Trophoblast cell (in vitro differentiated cells and primary cell): ENCODE measurements at regions not wholly inside any gene's neighbourhood (a gene's known extent, or its start where the extent isn't known, plus 50 kb on each side); places are given as distances from the start of the nearest gene placed in this dataset.
A peak's percentile ranks its signal among the peaks of the same experiment; 100 is the strongest.

ENCODE experiments used
- DNase-seq, 2 donors: peaks; one replicate each; pipeline ENCODE4 v3.0.0-alpha.2; 2016
- H2AFZ ChIP-seq: 2 replicates; pipeline ENCODE4 v1.6.1; 2013; ENCODE audit warnings: low read length, moderate library complexity, mild to moderate bottlenecking; ENCODE audit not compliant: insufficient read depth, poor library complexity
- H2AK5ac ChIP-seq: 2 replicates; pipeline ENCODE4 v1.6.1; 2013; ENCODE audit warnings: mild to moderate bottlenecking, low read length
- H2BK120ac ChIP-seq: 2 replicates; pipeline ENCODE4 v1.6.1; 2013; ENCODE audit warnings: low read length, mild to moderate bottlenecking, moderate library complexity; ENCODE audit not compliant: insufficient read depth, poor library complexity
- H2BK12ac ChIP-seq: 2 replicates; pipeline ENCODE4 v1.6.1; 2013; ENCODE audit warnings: mild to moderate bottlenecking, low read length, moderate library complexity
- H2BK5ac ChIP-seq: 2 replicates; pipeline ENCODE4 v1.6.1; 2013; ENCODE audit warnings: low read length, low read depth, moderate library complexity, mild to moderate bottlenecking; ENCODE audit not compliant: poor library complexity
- H3K14ac ChIP-seq: 2 replicates; pipeline ENCODE4 v1.6.1; 2013; ENCODE audit warnings: mild to moderate bottlenecking, low read length
- H3K18ac ChIP-seq: 2 replicates; pipeline ENCODE4 v1.6.1; 2013; ENCODE audit warnings: mild to moderate bottlenecking, low read length
- H3K23ac ChIP-seq: 2 replicates; pipeline ENCODE4 v1.6.1; 2013; ENCODE audit warnings: low read length
- H3K27ac ChIP-seq: 2 replicates; pipeline ENCODE4 v1.5.1; 2013; ENCODE audit warnings: low read depth, mild to moderate bottlenecking, inconsistent platforms, low read length, moderate library complexity
- H3K27me3 ChIP-seq: 2 replicates; pipeline ENCODE4 v1.6.1; 2013; ENCODE audit warnings: inconsistent platforms, mild to moderate bottlenecking, low read length, moderate library complexity; ENCODE audit not compliant: insufficient read depth
- H3K36me3 ChIP-seq, 2 experiments: 1 replicate in 1 of 2; 2 replicates in 1 of 2; pipeline ENCODE4 v1.6.1; 2013; ENCODE audit warnings: low read length in 2 of 2, mild to moderate bottlenecking in 2 of 2, moderate library complexity in 1 of 2; ENCODE audit not compliant: insufficient read depth in 2 of 2, control insufficient read depth in 1 of 2
- H3K4ac ChIP-seq: 2 replicates; pipeline ENCODE4 v1.6.1; 2013; ENCODE audit warnings: low read depth, mild to moderate bottlenecking, low read length, moderate library complexity
- H3K4me1 ChIP-seq, 2 experiments: 1 replicate in 1 of 2; 2 replicates in 1 of 2; pipeline ENCODE4 v1.6.1; 2013; ENCODE audit warnings: low read length in 2 of 2, mild to moderate bottlenecking in 2 of 2, moderate library complexity in 1 of 2; ENCODE audit not compliant: insufficient read depth in 2 of 2, control insufficient read depth in 1 of 2
- H3K4me2 ChIP-seq: 2 replicates; pipeline ENCODE4 v1.6.1; 2013; ENCODE audit warnings: inconsistent platforms, mild to moderate bottlenecking, low read length, moderate library complexity
- H3K4me3 ChIP-seq: 2 replicates; pipeline ENCODE4 v1.5.1; 2013; ENCODE audit warnings: mild to moderate bottlenecking, low read depth, low read length, inconsistent platforms
- H3K79me1 ChIP-seq: one replicate; pipeline ENCODE4 v1.6.1; 2013; ENCODE audit warnings: low read length
- H3K79me2 ChIP-seq: 2 replicates; pipeline ENCODE4 v1.6.1; 2013; ENCODE audit warnings: low read length, mild to moderate bottlenecking; ENCODE audit not compliant: control insufficient read depth, insufficient read depth, poor library complexity
- H3K9ac ChIP-seq: 2 replicates; pipeline ENCODE4 v1.6.1; 2013; ENCODE audit warnings: mild to moderate bottlenecking, low read length
- H3K9me3 ChIP-seq: 2 replicates; pipeline ENCODE4 v1.6.1; 2013; ENCODE audit warnings: low read depth, mild to moderate bottlenecking, control low read depth, inconsistent platforms, low read length; ENCODE audit not compliant: insufficient read depth
- H4K12ac ChIP-seq: 2 replicates; pipeline ENCODE4 v1.6.1; 2013; ENCODE audit warnings: low read depth, mild to moderate bottlenecking, low read length, moderate library complexity
- H4K8ac ChIP-seq: 2 replicates; pipeline ENCODE4 v1.6.1; 2013; ENCODE audit warnings: low read depth, mild to moderate bottlenecking, low read length, moderate library complexity
- H4K91ac ChIP-seq: one replicate; pipeline ENCODE4 v1.6.1; 2013; ENCODE audit warnings: low read depth, mild to moderate bottlenecking, low read length, moderate library complexity
- WGBS: extraction: QIAGEN DNeasy Blood & Tissue Kit; methylation state at CpG from one replicate; pipeline ENCODE4 v1.1.7; 2013; ENCODE audit warnings: missing lambda C conversion rate; ENCODE audit not compliant: insufficient read length, insufficient coverage; ENCODE audit errors: extremely low coverage; 5-methylcytosine and 5-hydroxymethylcytosine counted together

DNA sequence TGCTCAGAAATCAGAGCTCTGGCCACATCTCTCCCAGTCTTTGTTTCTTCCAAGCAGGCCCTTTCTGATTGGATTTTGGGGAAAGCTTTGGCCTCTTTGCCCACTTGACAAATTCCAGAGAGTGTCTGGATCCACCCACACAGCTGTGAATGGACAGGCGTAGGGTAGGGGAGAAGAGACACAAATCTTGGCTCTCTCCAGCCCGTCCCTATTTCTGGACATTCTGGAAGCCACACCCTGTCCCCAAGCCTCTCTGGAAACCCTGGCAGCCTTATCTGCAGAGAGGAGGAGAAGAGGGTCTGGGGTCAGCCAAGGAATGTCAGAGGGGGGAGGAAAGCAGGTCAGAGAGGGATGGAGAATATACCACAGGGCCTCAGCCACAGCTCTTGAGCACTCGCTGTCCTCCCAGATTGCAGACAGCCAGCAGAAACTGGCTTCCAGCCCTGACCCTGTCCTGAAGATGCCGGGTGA lies 59.5 kb upstream of the WNT11 start:
- no peaks in the 10 kb centered on the region for H3K79me1 ChIP-seq
- H2BK120ac ChIP-seq = no peak overlapping the region
- no peak overlapping the region for H4K12ac ChIP-seq
- H4K91ac ChIP-seq = no peak overlapping the region
- peak overlapping the region; percentile 60 for H3K27ac ChIP-seq
- no peaks in the 10 kb centered on the region for H3K27me3 ChIP-seq
- H2BK12ac ChIP-seq = no peak overlapping the region
- H3K4me1 ChIP-seq = peaks cover 6 to 13% of the 10 kb centered on the region in 2 experiments
- H2AFZ ChIP-seq = no peak overlapping the region
- H3K18ac ChIP-seq = no peak overlapping the region
- H4K8ac ChIP-seq = no peak overlapping the region
- H3K4ac ChIP-seq = no peak overlapping the region
- no peak overlapping the region for H3K4me3 ChIP-seq
- no peak overlapping the region for H3K14ac ChIP-seq
- no peak for DNase-seq
- no peak overlapping the region for H3K4me2 ChIP-seq
- no peaks in the 10 kb centered on the region for H3K79me2 ChIP-seq
- no peaks in the 10 kb centered on the region for H3K36me3 ChIP-seq
- no peak overlapping the region for H3K23ac ChIP-seq
- peaks cover 1% of the 10 kb centered on the region for H3K9me3 ChIP-seq
- H2AK5ac ChIP-seq = no peak overlapping the region
- H3K9ac ChIP-seq = no peak overlapping the region
- H2BK5ac ChIP-seq = no peak overlapping the region
- WGBS = no CpG with 5 or more reads among the region's 4 CpGs

DNA sequence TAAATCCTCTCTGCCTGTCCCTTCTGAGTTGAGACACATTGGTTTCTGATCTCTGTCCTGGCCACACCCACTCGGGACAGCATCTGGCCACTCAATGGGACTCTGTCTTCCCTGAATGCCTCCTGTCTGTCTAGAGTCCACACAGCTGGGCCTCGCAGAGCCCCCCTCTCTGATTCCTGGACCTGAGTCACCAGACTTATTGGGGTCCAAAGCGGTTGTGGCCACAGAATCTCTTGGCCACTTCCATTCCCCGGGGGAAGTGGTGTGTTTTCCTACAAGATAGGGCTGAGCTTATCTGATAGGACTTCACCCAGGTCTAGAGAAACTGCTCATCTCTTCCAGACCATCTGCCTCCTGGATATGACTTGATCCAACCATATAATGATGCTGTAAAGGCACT lies 57.4 kb upstream of the WNT11 start:
- H3K4me3 ChIP-seq = no peak overlapping the region
- H3K14ac ChIP-seq = no peak overlapping the region
- H4K12ac ChIP-seq = no peak overlapping the region
- no peak overlapping the region for H4K8ac ChIP-seq
- no peak overlapping the region for H3K9ac ChIP-seq
- no peak overlapping the region for H2AFZ ChIP-seq
- H3K4me1 ChIP-seq = peaks cover 6 to 10% of the 10 kb centered on the region in 2 experiments
- H3K4me2 ChIP-seq = no peak overlapping the region
- H2BK12ac ChIP-seq = no peak overlapping the region
- no CpG with 5 or more reads among the region's 4 CpGs for WGBS
- peaks cover 1% of the 10 kb centered on the region for H3K9me3 ChIP-seq
- no peak overlapping the region for H4K91ac ChIP-seq
- no peaks in the 10 kb centered on the region for H3K79me2 ChIP-seq
- H3K79me1 ChIP-seq = no peaks in the 10 kb centered on the region
- H3K27me3 ChIP-seq = no peaks in the 10 kb centered on the region
- DNase-seq = no peak
- no peak overlapping the region for H2BK120ac ChIP-seq
- H3K23ac ChIP-seq = no peak overlapping the region
- H3K27ac ChIP-seq = no peak overlapping the region
- H3K18ac ChIP-seq = no peak overlapping the region
- no peaks in the 10 kb centered on the region for H3K36me3 ChIP-seq
- no peak overlapping the region for H3K4ac ChIP-seq
- H2BK5ac ChIP-seq = no peak overlapping the region
- H2AK5ac ChIP-seq = no peak overlapping the region

DNA sequence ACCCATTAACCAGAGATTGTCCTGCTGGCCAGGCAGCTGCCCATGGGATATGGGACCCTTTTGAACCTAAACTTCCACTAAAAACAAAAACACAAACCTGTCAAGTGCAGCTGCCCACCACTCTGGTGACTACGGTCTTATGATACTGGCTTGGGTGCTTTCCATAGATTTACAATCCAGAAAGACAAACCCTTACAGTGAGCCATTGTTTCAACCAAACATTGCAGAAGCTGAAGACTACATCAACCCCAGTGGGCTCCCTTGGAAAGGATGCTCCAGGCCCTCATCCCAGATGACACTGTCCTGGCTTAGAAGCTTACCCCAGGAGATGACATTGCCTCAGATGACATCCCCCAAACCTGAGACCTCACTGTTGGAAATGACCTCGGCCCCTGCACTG lies 56.9 kb upstream of the WNT11 start:
- no peak overlapping the region for H3K4ac ChIP-seq
- H4K8ac ChIP-seq = no peak overlapping the region
- peaks cover 1% of the 10 kb centered on the region for H3K9me3 ChIP-seq
- no peak overlapping the region for H3K14ac ChIP-seq
- H2BK5ac ChIP-seq = no peak overlapping the region
- H2AK5ac ChIP-seq = no peak overlapping the region
- H3K79me1 ChIP-seq = no peaks in the 10 kb centered on the region
- H4K91ac ChIP-seq = no peak overlapping the region
- H3K4me2 ChIP-seq = no peak overlapping the region
- H2AFZ ChIP-seq = no peak overlapping the region
- no peak overlapping the region for H3K18ac ChIP-seq
- no peaks in the 10 kb centered on the region for H3K27me3 ChIP-seq
- DNase-seq = no peak
- peaks cover 6 to 10% of the 10 kb centered on the region in 2 experiments for H3K4me1 ChIP-seq
- no CpG with 5 or more reads among the region's 2 CpGs for WGBS
- no peak overlapping the region for H4K12ac ChIP-seq
- H3K4me3 ChIP-seq = no peak overlapping the region
- no peaks in the 10 kb centered on the region for H3K36me3 ChIP-seq
- H3K9ac ChIP-seq = no peak overlapping the region
- no peaks in the 10 kb centered on the region for H3K79me2 ChIP-seq
- no peak overlapping the region for H2BK12ac ChIP-seq
- no peak overlapping the region for H2BK120ac ChIP-seq
- H3K27ac ChIP-seq = no peak overlapping the region
- H3K23ac ChIP-seq = no peak overlapping the region

DNA sequence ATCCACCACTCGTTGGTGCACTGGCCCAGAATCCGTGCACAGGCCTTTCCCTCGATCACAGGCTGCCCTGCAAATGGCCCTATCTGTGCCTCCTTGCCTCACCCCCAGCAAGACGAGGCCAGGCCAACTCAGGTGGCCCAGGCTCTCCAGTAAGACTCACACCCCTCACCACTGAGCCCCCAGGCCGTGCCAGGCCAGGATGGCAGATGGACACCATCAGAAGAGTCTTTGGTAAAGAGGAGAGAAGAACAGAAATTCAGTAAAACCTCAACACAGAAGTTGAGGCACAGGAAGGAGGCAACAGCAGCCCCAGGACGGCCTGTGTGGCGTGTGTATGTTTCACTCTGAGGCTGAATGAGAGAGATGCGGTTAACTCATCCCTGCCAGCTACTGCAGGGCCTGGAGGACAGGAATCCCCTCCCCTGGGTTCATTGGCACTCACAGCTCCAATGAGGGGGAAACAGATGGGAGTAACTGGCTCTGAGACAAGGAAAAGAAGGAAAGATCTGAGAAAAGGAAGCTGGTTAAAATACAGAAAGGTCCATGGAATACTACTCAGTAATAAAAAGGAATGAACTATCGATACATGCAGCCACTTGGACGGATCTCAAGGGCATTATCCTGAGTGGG lies 54.1 kb upstream of the WNT11 start:
- Histone ChIP-seq H3K4ac (no peak overlapping the region), H2BK120ac (no peak overlapping the region), H4K12ac (no peak overlapping the region), H3K23ac (no peak overlapping the region), H3K4me3 (no peak overlapping the region), H3K79me2 (no peaks in the 10 kb centered on the region), H3K9me3 (no peaks in the 10 kb centered on the region), H4K8ac (no peak overlapping the region), H2BK12ac (no peak overlapping the region), H3K27ac (no peak overlapping the region), H3K4me1 (peaks cover 0 to 7% of the 10 kb centered on the region in 2 experiments), H3K9ac (no peak overlapping the region), H3K79me1 (no peaks in the 10 kb centered on the region), H2BK5ac (no peak overlapping the region), H3K27me3 (no peaks in the 10 kb centered on the region), H4K91ac (no peak overlapping the region), H2AFZ (no peak overlapping the region), H3K4me2 (no peak overlapping the region), H2AK5ac (no peak overlapping the region), H3K18ac (no peak overlapping the region), H3K36me3 (no peaks in the 10 kb centered on the region), H3K14ac (no peak overlapping the region)
- no peak for DNase-seq
- whole genome bisulfite sequencing = no CpG with 5 or more reads among the region's 10 CpGs
